ENCODE measurements at regions not wholly inside any gene's neighbourhood (a gene's known extent, or its start where the extent isn't known, plus 50 kb on each side); places are given as distances from the start of the nearest gene placed in this dataset.

DNA sequence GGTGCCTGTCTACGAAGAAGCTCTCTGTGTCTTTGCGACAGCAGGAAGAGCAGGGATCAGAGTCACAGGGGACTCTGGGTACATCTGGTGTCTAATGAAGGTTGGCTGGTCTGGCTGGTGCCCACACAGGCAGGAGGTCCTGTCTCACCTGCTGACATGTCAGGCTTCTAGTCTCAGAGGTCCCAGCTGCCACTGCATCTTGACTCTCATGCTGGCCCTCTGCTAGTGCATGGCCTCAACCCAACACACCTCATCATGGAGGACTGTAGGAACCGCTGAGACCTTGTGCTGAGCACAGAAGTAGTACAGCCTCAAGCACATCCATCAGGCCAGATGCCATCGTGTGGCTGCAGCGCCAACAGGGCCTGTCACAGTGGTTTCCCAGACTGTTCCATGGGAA lies 206.1 kb upstream of the NR2F2 start:
- TF ChIP-seq, protein P1, sequence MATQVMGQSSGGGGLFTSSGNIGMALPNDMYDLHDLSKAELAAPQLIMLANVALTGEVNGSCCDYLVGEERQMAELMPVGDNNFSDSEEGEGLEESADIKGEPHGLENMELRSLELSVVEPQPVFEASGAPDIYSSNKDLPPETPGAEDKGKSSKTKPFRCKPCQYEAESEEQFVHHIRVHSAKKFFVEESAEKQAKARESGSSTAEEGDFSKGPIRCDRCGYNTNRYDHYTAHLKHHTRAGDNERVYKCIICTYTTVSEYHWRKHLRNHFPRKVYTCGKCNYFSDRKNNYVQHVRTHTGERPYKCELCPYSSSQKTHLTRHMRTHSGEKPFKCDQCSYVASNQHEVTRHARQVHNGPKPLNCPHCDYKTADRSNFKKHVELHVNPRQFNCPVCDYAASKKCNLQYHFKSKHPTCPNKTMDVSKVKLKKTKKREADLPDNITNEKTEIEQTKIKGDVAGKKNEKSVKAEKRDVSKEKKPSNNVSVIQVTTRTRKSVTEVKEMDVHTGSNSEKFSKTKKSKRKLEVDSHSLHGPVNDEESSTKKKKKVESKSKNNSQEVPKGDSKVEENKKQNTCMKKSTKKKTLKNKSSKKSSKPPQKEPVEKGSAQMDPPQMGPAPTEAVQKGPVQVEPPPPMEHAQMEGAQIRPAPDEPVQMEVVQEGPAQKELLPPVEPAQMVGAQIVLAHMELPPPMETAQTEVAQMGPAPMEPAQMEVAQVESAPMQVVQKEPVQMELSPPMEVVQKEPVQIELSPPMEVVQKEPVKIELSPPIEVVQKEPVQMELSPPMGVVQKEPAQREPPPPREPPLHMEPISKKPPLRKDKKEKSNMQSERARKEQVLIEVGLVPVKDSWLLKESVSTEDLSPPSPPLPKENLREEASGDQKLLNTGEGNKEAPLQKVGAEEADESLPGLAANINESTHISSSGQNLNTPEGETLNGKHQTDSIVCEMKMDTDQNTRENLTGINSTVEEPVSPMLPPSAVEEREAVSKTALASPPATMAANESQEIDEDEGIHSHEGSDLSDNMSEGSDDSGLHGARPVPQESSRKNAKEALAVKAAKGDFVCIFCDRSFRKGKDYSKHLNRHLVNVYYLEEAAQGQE (IDR thresholded peaks at IDR 0.05; ENCODE audit: insufficient replicate concordance, low read depth): no peak
- TF ChIP-seq SPI1 (IDR thresholded peaks at IDR 0.05; ENCODE audit: borderline replicate concordance, low read depth): no peak
- TF ChIP-seq, protein P2, sequence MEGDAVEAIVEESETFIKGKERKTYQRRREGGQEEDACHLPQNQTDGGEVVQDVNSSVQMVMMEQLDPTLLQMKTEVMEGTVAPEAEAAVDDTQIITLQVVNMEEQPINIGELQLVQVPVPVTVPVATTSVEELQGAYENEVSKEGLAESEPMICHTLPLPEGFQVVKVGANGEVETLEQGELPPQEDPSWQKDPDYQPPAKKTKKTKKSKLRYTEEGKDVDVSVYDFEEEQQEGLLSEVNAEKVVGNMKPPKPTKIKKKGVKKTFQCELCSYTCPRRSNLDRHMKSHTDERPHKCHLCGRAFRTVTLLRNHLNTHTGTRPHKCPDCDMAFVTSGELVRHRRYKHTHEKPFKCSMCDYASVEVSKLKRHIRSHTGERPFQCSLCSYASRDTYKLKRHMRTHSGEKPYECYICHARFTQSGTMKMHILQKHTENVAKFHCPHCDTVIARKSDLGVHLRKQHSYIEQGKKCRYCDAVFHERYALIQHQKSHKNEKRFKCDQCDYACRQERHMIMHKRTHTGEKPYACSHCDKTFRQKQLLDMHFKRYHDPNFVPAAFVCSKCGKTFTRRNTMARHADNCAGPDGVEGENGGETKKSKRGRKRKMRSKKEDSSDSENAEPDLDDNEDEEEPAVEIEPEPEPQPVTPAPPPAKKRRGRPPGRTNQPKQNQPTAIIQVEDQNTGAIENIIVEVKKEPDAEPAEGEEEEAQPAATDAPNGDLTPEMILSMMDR (IDR thresholded peaks at IDR 0.05; ENCODE audit: insufficient read depth, low read length): no peak
- TF ChIP-seq GABPA (IDR thresholded peaks at IDR 0.05; ENCODE audit: low read depth): no peak
- TF ChIP-seq POLR2AphosphoS5 (IDR thresholded peaks at IDR 0.05; ENCODE audit: low read depth): no peak
- no peak for DNase-seq (ENCODE audit: low read depth in 1 of 2, low spot score in 1 of 2)
- Histone ChIP-seq H3K4me3 (replicated peaks; ENCODE audit: insufficient read depth, low read length) (no peak overlapping the region), H3K27ac (replicated peaks) (no peak overlapping the region), H3K27me3 (ENCODE audit: insufficient read depth, poor library complexity, severe bottlenecking) (no peaks in the 10 kb centered on the region)

GRCh38 chr15:96125721-96126415 lies 204.6 kb upstream of the NR2F2 start:
- TF ChIP-seq GABPA (IDR thresholded peaks at IDR 0.05; ENCODE audit: low read depth) (no peak), SPI1 (IDR thresholded peaks at IDR 0.05; ENCODE audit: borderline replicate concordance, low read depth) (no peak), POLR2AphosphoS5 (IDR thresholded peaks at IDR 0.05; ENCODE audit: low read depth) (no peak)
- TF ChIP-seq, protein P2 (IDR thresholded peaks at IDR 0.05; ENCODE audit: insufficient read depth, low read length): no peak
- TF ChIP-seq, protein P1 (IDR thresholded peaks at IDR 0.05; ENCODE audit: insufficient replicate concordance, low read depth): no peak
- Histone ChIP-seq H3K4me3 (replicated peaks; ENCODE audit: insufficient read depth, low read length) (no peak overlapping the region), H3K27me3 (ENCODE audit: insufficient read depth, poor library complexity, severe bottlenecking) (no peaks in the 10 kb centered on the region), H3K27ac (replicated peaks) (no peak overlapping the region)
- no peak for DNase-seq (ENCODE audit: low read depth in 1 of 2, low spot score in 1 of 2)

GRCh38 chr15:96126859-96127258 lies 203.6 kb upstream of the NR2F2 start:
- no peaks in the 10 kb centered on the region for H3K27me3 ChIP-seq (ENCODE audit: insufficient read depth, poor library complexity, severe bottlenecking)
- DNase-seq (ENCODE audit: low read depth in 1 of 2, low spot score in 1 of 2): no peak
- no peak for TF ChIP-seq POLR2AphosphoS5 (IDR thresholded peaks at IDR 0.05; ENCODE audit: low read depth)
- no peak for TF ChIP-seq SPI1 (IDR thresholded peaks at IDR 0.05; ENCODE audit: borderline replicate concordance, low read depth)
- TF ChIP-seq, protein P2 (IDR thresholded peaks at IDR 0.05; ENCODE audit: insufficient read depth, low read length): no peak
- TF ChIP-seq, protein P1 (IDR thresholded peaks at IDR 0.05; ENCODE audit: insufficient replicate concordance, low read depth): no peak
- no peak for TF ChIP-seq GABPA (IDR thresholded peaks at IDR 0.05; ENCODE audit: low read depth)
- H3K27ac ChIP-seq (replicated peaks): no peak overlapping the region
- no peak overlapping the region for H3K4me3 ChIP-seq (replicated peaks; ENCODE audit: insufficient read depth, low read length)
